Stomach (tissue), 4 donors: ENCODE measurements at regions not wholly inside any gene's neighbourhood (a gene's known extent, or its start where the extent isn't known, plus 50 kb on each side); places are given as distances from the start of the nearest gene placed in this dataset.

Source experiments
- CTCF ChIP-seq, 7 experiments: fragments of 450-650 bp in 4 of 7; fragments of 200-600 bp in 3 of 7; sonication (generic) in 3 of 7; IDR thresholded peaks; one replicate each; pipeline ENCODE4 v1.5.1; 2016 to 2019; ENCODE audit warnings: antibody characterized with exemption in 7 of 7, control low read depth in 2 of 7, mild to moderate bottlenecking in 1 of 7
- EP300 ChIP-seq: sonication (generic); formaldehyde crosslinking; IDR thresholded peaks from one replicate; pipeline ENCODE4 v1.6.1; 2017; ENCODE audit warnings: antibody characterized with exemption

GRCh38 chr5:74206579-74207550 is 433.7 kb downstream of the ENC1 start:
- no peak for TF ChIP-seq EP300
- TF ChIP-seq CTCF (IDR thresholded peaks at IDR 0.05) = no peak
